Natural killer cell (primary cell): ENCODE measurements at regions not wholly inside any gene's neighbourhood (a gene's known extent, or its start where the extent isn't known, plus 50 kb on each side); places are given as distances from the start of the nearest gene placed in this dataset.

Experiments
- ATAC-seq, 3 donors: fragments of 150-1000 bp in 2 of 3; fragments of 200-7000 bp in 1 of 3; cut with Tn5 transposase; 1 replicate in 1 of 3; 2 replicates in 2 of 3; pipeline ENCODE4 v1.10.0; 2021; ENCODE audit warnings: mild to moderate bottlenecking in 2 of 3, moderate library complexity in 2 of 3
- DNase-seq, 2 donors: peaks; one replicate each; pipeline versions ENCODE4 v3.0.0 to v3.0.0-alpha.2; 2013 to 2021; ENCODE audit warnings: mixed read lengths in 1 of 2
- H3K27ac ChIP-seq: one replicate; pipeline ENCODE4 v1.5.1; 2013; ENCODE audit warnings: mild to moderate bottlenecking, low read length
- H3K27me3 ChIP-seq: one replicate; pipeline ENCODE4 v1.6.1; 2013; ENCODE audit warnings: low read length; ENCODE audit not compliant: control insufficient read depth, insufficient read depth
- H3K36me3 ChIP-seq: one replicate; pipeline ENCODE4 v1.6.1; 2013; ENCODE audit warnings: low read length; ENCODE audit not compliant: control insufficient read depth, insufficient read depth
- H3K4me1 ChIP-seq: one replicate; pipeline ENCODE4 v1.6.1; 2013; ENCODE audit warnings: low read length; ENCODE audit not compliant: control insufficient read depth, insufficient read depth
- H3K4me3 ChIP-seq: one replicate; pipeline ENCODE4 v1.5.1; 2013; ENCODE audit warnings: low read length
- H3K9me3 ChIP-seq: one replicate; pipeline ENCODE4 v1.6.1; 2013; ENCODE audit warnings: low read length; ENCODE audit not compliant: control insufficient read depth, insufficient read depth
- H3K27ac Mint-ChIP-seq, 2 donors: one replicate each; pipeline ENCODE4 v1.8.0; 2022; ENCODE audit warnings: mild to moderate bottlenecking in 2 of 2, mixed read lengths in 2 of 2, moderate library complexity in 1 of 2
- H3K27me3 Mint-ChIP-seq, 2 donors: one replicate each; pipeline ENCODE4 v1.8.0; 2022; ENCODE audit warnings: low read depth in 2 of 2, mixed read lengths in 2 of 2
- H3K36me3 Mint-ChIP-seq: one replicate; pipeline ENCODE4 v1.8.0; 2022; ENCODE audit warnings: mixed read lengths
- H3K4me1 Mint-ChIP-seq, 2 donors: one replicate each; pipeline ENCODE4 v1.8.0; 2022; ENCODE audit warnings: mixed read lengths in 2 of 2
- H3K4me3 Mint-ChIP-seq: one replicate; pipeline ENCODE4 v1.8.0; 2022; ENCODE audit warnings: mild to moderate bottlenecking, moderate library complexity, mixed read lengths
- H3K9me3 Mint-ChIP-seq, 2 donors: one replicate each; pipeline ENCODE4 v1.8.0; 2022; ENCODE audit warnings: mixed read lengths in 2 of 2
- CTCF ChIP-seq: fragments of 200-600 bp; IDR thresholded peaks from one replicate; pipeline ENCODE4 v1.8.0; 2022; ENCODE audit warnings: antibody characterized with exemption
- WGBS: methylation state at CpG from one replicate; pipeline ENCODE4 v1.1.7; 2013; ENCODE audit warnings: missing lambda C conversion rate; ENCODE audit not compliant: insufficient coverage; 5-methylcytosine and 5-hydroxymethylcytosine counted together
- intact Hi-C: fragments of 100-400 bp; cut with micrococcal nuclease; formaldehyde crosslinking; loops from one replicate; pipeline ENCODE4 v1.14.2; 2022

GRCh38 chr5:160957312-160957861 lies 105.4 kb upstream of the ATP10B start:
- Histone ChIP-seq H3K4me1 (no peaks in the 10 kb centered on the region), H3K27me3 (no peaks in the 10 kb centered on the region), H3K36me3 (no peaks in the 10 kb centered on the region), H3K4me3 (no peak overlapping the region), H3K27ac (no peak overlapping the region), H3K9me3 (no peaks in the 10 kb centered on the region)
- Mint-ChIP-seq H3K27ac (no peak overlapping the region), H3K27me3 (no peaks in the 10 kb centered on the region), H3K4me1 (no peaks in the 10 kb centered on the region), H3K4me3 (no peak overlapping the region), H3K36me3 (no peaks in the 10 kb centered on the region), H3K9me3 (peaks cover 0 to 3% of the 10 kb centered on the region in 2 donors)
- ATAC-seq, result no peak
- intact Hi-C loops, result no loop called here
- TF ChIP-seq CTCF, result no peak
- no peak for DNase-seq
- WGBS, result no CpG with 5 or more reads among the region's 1 CpG

- no peak for ATAC-seq
- H3K4me1 Mint-ChIP-seq, result no peaks in the 10 kb centered on the region
- no peak for TF ChIP-seq CTCF
Measured at GRCh38 chr5:160956051-160956450, 104.0 kb upstream of the ATP10B start.

DNA sequence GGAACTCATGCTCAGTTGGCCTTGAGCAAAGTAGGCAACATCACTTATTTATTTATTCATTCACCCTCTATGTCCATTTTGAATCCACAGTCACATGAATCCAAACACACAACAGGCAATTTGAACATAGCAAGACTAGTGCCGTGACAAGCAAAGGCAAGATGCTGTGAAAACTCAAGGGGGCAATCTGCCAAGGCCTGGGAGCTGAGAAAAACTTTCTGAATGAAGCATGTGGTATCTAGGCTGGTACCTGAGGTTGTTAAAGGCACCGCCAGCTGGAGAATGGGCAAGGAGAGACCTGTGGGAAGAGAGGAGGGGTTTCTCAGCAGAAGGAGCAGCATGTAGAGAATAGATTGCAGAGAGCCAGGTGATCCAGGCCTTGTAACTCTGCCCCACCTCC lies 98.3 kb upstream of the ATP10B start:
- H3K27me3 ChIP-seq, result no peaks in the 10 kb centered on the region
- no peak overlapping the region for H3K27ac Mint-ChIP-seq
- ATAC-seq (no peak), DNase-seq (no peak)
- H3K4me3 ChIP-seq, result no peak overlapping the region
- H3K27me3 Mint-ChIP-seq, result no peaks in the 10 kb centered on the region
- peaks cover 2% of the 10 kb centered on the region in 2 donors for H3K9me3 Mint-ChIP-seq
- 50% methylated on average over 2 of the region's 2 CpGs for WGBS
- no peak overlapping the region for H3K4me3 Mint-ChIP-seq
- no peaks in the 10 kb centered on the region for H3K4me1 ChIP-seq
- H3K36me3 Mint-ChIP-seq, result no peaks in the 10 kb centered on the region
- H3K9me3 ChIP-seq, result peaks cover 2% of the 10 kb centered on the region
- no peaks in the 10 kb centered on the region for H3K4me1 Mint-ChIP-seq
- no peak overlapping the region for H3K27ac ChIP-seq
- TF ChIP-seq CTCF, result no peak
- intact Hi-C loops, result no loop called here
- H3K36me3 ChIP-seq, result no peaks in the 10 kb centered on the region

More at GRCh38 chr5:160956051-160956450, 104.0 kb upstream of the ATP10B start:
- H3K4me3 Mint-ChIP-seq, result no peak overlapping the region
- H3K27ac ChIP-seq, result no peak overlapping the region
- H3K27me3 Mint-ChIP-seq, result no peaks in the 10 kb centered on the region
- intact Hi-C loops, result no loop called here
- no peaks in the 10 kb centered on the region for H3K36me3 ChIP-seq
- H3K4me3 ChIP-seq, result no peak overlapping the region
- no peak overlapping the region for H3K27ac Mint-ChIP-seq
- H3K4me1 ChIP-seq, result no peaks in the 10 kb centered on the region
- peaks cover 0 to 3% of the 10 kb centered on the region in 2 donors for H3K9me3 Mint-ChIP-seq
- H3K27me3 ChIP-seq, result no peaks in the 10 kb centered on the region
- no peak for DNase-seq
- no peaks in the 10 kb centered on the region for H3K9me3 ChIP-seq
- no peaks in the 10 kb centered on the region for H3K36me3 Mint-ChIP-seq
- WGBS, result 67% methylated on average over 1 of the region's 1 CpG

DNA sequence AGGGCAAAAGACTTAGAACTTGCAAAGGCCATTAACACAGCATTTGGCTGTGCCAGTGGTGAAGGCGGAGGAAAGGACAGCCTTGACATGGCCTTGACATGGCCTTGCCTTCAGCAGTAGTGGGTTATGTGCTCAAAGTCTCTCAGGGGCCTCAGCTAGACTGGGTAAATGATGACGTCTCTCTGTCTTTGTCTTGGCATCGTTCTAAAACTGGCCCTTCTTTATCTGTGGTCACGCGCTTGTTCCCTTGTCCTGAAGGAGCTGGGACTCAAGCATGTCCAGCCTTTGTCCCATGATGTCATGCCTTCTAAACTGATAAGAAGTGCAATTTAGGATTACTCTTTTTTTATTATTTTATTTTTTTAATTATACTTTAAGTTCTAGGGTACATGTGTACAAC lies 88.7 kb upstream of the ATP10B start:
- no peak for TF ChIP-seq CTCF
- Mint-ChIP-seq H3K9me3 (peaks cover 4 to 5% of the 10 kb centered on the region in 2 donors), H3K27me3 (no peaks in the 10 kb centered on the region), H3K36me3 (no peaks in the 10 kb centered on the region), H3K4me3 (no peak overlapping the region), H3K4me1 (no peaks in the 10 kb centered on the region), H3K27ac (no peak overlapping the region)
- intact Hi-C loops, result no loop called here
- ATAC-seq (no peak), DNase-seq (no peak)
- Histone ChIP-seq H3K4me3 (no peak overlapping the region), H3K36me3 (no peaks in the 10 kb centered on the region), H3K9me3 (no peaks in the 10 kb centered on the region), H3K27ac (no peak overlapping the region), H3K27me3 (no peaks in the 10 kb centered on the region), H3K4me1 (no peaks in the 10 kb centered on the region)
- 87% methylated on average over 5 of the region's 5 CpGs for WGBS
